ENCODE measurements at regions not wholly inside any gene's neighbourhood (a gene's known extent, or its start where the extent isn't known, plus 50 kb on each side); places are given as distances from the start of the nearest gene placed in this dataset.

- H3K9me3 ChIP-seq (ENCODE audit: low read length) = no peaks in the 10 kb centered on the region
- no peaks in the 10 kb centered on the region for H3K9me2 ChIP-seq (ENCODE audit: low read depth, low read length)
- no peaks in the 10 kb centered on the region for H3K4me1 ChIP-seq (ENCODE audit: insufficient read depth, low read length, severe bottlenecking)
- no peaks in the 10 kb centered on the region for H3K36me3 ChIP-seq (ENCODE audit: insufficient read depth, low read length)
- TF ChIP-seq EZH2 (IDR thresholded peaks at IDR 0.05; ENCODE audit: borderline replicate concordance, low read length) (no peak), CTCF (IDR thresholded peaks at IDR 0.05; ENCODE audit: low read length) (no peak)
- H3F3A ChIP-seq (ENCODE audit: insufficient read depth, low read length) = no peaks in the 10 kb centered on the region
- H3K4me2 ChIP-seq (ENCODE audit: low read length) = no peak overlapping the region
- no peak overlapping the region for H2AFZ ChIP-seq (ENCODE audit: low read length)
- H3K79me2 ChIP-seq (ENCODE audit: insufficient read depth, low read length) = no peaks in the 10 kb centered on the region
- no peaks in the 10 kb centered on the region for H3K27me3 ChIP-seq (ENCODE audit: insufficient read depth, low read length)
- no peak overlapping the region for H3K27ac ChIP-seq (ENCODE audit: low read depth, low read length, poor library complexity, severe bottlenecking)
- no peaks in the 10 kb centered on the region for H4K20me1 ChIP-seq (ENCODE audit: insufficient read depth, low read length)
- no peak overlapping the region for H3K4me3 ChIP-seq (ENCODE audit: low read depth, low read length, poor library complexity, severe bottlenecking)
- no peak overlapping the region for H3K9ac ChIP-seq (ENCODE audit: low read length)
Measured at GRCh38 chr18:37694516-37694915, 128.9 kb upstream of the CELF4 start.

DNA sequence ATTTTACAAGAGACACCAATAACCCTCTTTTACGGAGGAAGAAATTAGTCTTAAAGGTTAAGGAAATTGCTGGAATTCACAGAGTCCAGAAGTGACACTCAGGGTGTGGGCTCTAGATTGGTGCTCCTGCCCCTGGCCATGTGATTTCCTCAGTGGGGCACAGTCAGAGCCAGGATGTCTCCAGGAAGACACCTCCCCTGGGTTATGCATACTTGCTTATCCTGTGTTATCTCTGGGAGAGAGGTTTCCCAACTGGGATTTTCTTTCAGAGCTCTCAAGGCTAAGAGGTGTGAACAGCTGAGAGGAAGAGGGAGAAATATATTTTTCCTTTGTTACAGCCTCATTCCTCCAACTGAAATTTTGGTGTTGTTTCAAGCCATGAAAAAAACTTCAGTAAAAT lies 125.6 kb upstream of the CELF4 start:
- Histone ChIP-seq H3K4me1 (ENCODE audit: insufficient read depth, low read length, severe bottlenecking) (no peaks in the 10 kb centered on the region), H3K9me3 (ENCODE audit: low read length) (no peaks in the 10 kb centered on the region), H3K79me2 (ENCODE audit: insufficient read depth, low read length) (no peaks in the 10 kb centered on the region), H2AFZ (ENCODE audit: low read length) (no peak overlapping the region), H3K36me3 (ENCODE audit: insufficient read depth, low read length) (no peaks in the 10 kb centered on the region), H3F3A (ENCODE audit: insufficient read depth, low read length) (no peaks in the 10 kb centered on the region), H3K27ac (ENCODE audit: low read depth, low read length, poor library complexity, severe bottlenecking) (no peak overlapping the region), H3K27me3 (ENCODE audit: insufficient read depth, low read length) (no peaks in the 10 kb centered on the region), H3K9ac (ENCODE audit: low read length) (no peak overlapping the region), H3K9me2 (ENCODE audit: low read depth, low read length) (no peaks in the 10 kb centered on the region), H4K20me1 (ENCODE audit: insufficient read depth, low read length) (no peaks in the 10 kb centered on the region), H3K4me2 (ENCODE audit: low read length) (no peak overlapping the region), H3K4me3 (ENCODE audit: low read depth, low read length, poor library complexity, severe bottlenecking) (no peak overlapping the region)
- TF ChIP-seq CTCF (IDR thresholded peaks at IDR 0.05; ENCODE audit: low read length) (no peak), EZH2 (IDR thresholded peaks at IDR 0.05; ENCODE audit: borderline replicate concordance, low read length) (no peak)

- Histone ChIP-seq H3F3A (ENCODE audit: insufficient read depth, low read length) (no peaks in the 10 kb centered on the region), H3K4me3 (ENCODE audit: low read depth, low read length, poor library complexity, severe bottlenecking) (no peak overlapping the region), H3K27ac (ENCODE audit: low read depth, low read length, poor library complexity, severe bottlenecking) (no peak overlapping the region), H3K36me3 (ENCODE audit: insufficient read depth, low read length) (no peaks in the 10 kb centered on the region), H3K4me2 (ENCODE audit: low read length) (no peak overlapping the region), H3K9me2 (ENCODE audit: low read depth, low read length) (no peaks in the 10 kb centered on the region), H2AFZ (ENCODE audit: low read length) (no peak overlapping the region), H3K27me3 (ENCODE audit: insufficient read depth, low read length) (no peaks in the 10 kb centered on the region), H3K79me2 (ENCODE audit: insufficient read depth, low read length) (no peaks in the 10 kb centered on the region), H3K4me1 (ENCODE audit: insufficient read depth, low read length, severe bottlenecking) (no peaks in the 10 kb centered on the region), H4K20me1 (ENCODE audit: insufficient read depth, low read length) (no peaks in the 10 kb centered on the region), H3K9ac (ENCODE audit: low read length) (no peak overlapping the region), H3K9me3 (ENCODE audit: low read length) (no peaks in the 10 kb centered on the region)
- TF ChIP-seq CTCF (IDR thresholded peaks at IDR 0.05; ENCODE audit: low read length) (no peak), EZH2 (IDR thresholded peaks at IDR 0.05; ENCODE audit: borderline replicate concordance, low read length) (no peak)
Measured at GRCh38 chr18:37689841-37690240, 124.2 kb upstream of the CELF4 start.
